HEK293 (cell line): ENCODE measurements at regions not wholly inside any gene's neighbourhood (a gene's known extent, or its start where the extent isn't known, plus 50 kb on each side); places are given as distances from the start of the nearest gene placed in this dataset.

ENCODE experiments used
- CTCF ChIA-PET: fragments of 350-600 bp; formaldehyde crosslinking; extraction: SDS; loops from one replicate; lab custom pipeline; 2021; ENCODE audit warnings: antibody characterized with exemption; lab: Yijun Ruan, JAX
- POLR2A ChIA-PET: fragments of 300-600 bp; formaldehyde crosslinking; extraction: SDS; loops from one replicate; lab custom pipeline; 2020; ENCODE audit warnings: antibody characterized with exemption, inconsistent platforms; lab: Yijun Ruan, JAX
- H3K27ac ChIP-seq: fragments of 200-500 bp; sonication (Bioruptor generic); 2 replicates; pipeline ENCODE4 v1.5.1; 2014; ENCODE audit warnings: low read depth, low read length, control low read depth, inconsistent platforms; ENCODE audit errors: extremely low read depth
- H3K36me3 ChIP-seq, 2 experiments: fragments of 200-500 bp in 1 of 2; sonication (Bioruptor generic) in 1 of 2; 1 replicate in 1 of 2; 2 replicates in 1 of 2; pipeline ENCODE4 v1.5.1; 2014 to 2017; ENCODE audit warnings: inconsistent platforms in 2 of 2, low read length in 2 of 2; ENCODE audit not compliant: control insufficient read depth in 2 of 2, insufficient read depth in 1 of 2
- H3K4me1 ChIP-seq: fragments of 200-500 bp; sonication (Bioruptor generic); 2 replicates; pipeline ENCODE4 v1.5.1; 2014; ENCODE audit warnings: mild to moderate bottlenecking, low read length, inconsistent platforms; ENCODE audit not compliant: control insufficient read depth, insufficient read depth
- H3K4me3 ChIP-seq: 2 replicates; pipeline ENCODE4 v1.5.1; 2011; ENCODE audit warnings: low read depth, mild to moderate bottlenecking, control low read depth, low read length, moderate library complexity
- H3K9me3 ChIP-seq: fragments of 200-500 bp; sonication (Bioruptor generic); 2 replicates; pipeline ENCODE4 v1.5.1; 2014; ENCODE audit warnings: low read depth, low read length, inconsistent platforms; ENCODE audit not compliant: control insufficient read depth, insufficient read depth
- GLI4 ChIP-seq: fragments of 450-650 bp; formaldehyde crosslinking; IDR thresholded peaks from 2 replicates; pipeline ENCODE4 v1.5.1; 2016; ENCODE audit warnings: missing biosample characterization, missing genetic modification characterization
- PRDM4 ChIP-seq: fragments of 450-650 bp; formaldehyde crosslinking; IDR thresholded peaks from 2 replicates; pipeline ENCODE4 v1.5.1; 2017; ENCODE audit warnings: missing biosample characterization, missing genetic modification characterization
- SALL2 ChIP-seq: fragments of 450-650 bp; formaldehyde crosslinking; IDR thresholded peaks from 2 replicates; pipeline ENCODE4 v1.5.0; 2017; ENCODE audit warnings: missing biosample characterization, mild to moderate bottlenecking, missing genetic modification characterization, borderline replicate concordance
- TCF7L2 ChIP-seq: IDR thresholded peaks from 2 replicates; pipeline ENCODE4 v1.6.1; 2011; ENCODE audit warnings: low read depth, mild to moderate bottlenecking, inconsistent platforms, low read length, moderate library complexity, borderline replicate concordance
- ZBTB7A ChIP-seq: fragments of 450-650 bp; formaldehyde crosslinking; IDR thresholded peaks from 2 replicates; pipeline ENCODE4 v1.5.1; 2016; ENCODE audit warnings: low read depth, missing biosample characterization, missing genetic modification characterization
- ZNF112 ChIP-seq: fragments of 450-650 bp; formaldehyde crosslinking; IDR thresholded peaks from 2 replicates; pipeline ENCODE4 v1.5.0; 2017; ENCODE audit warnings: missing biosample characterization, missing genetic modification characterization
- ZNF138 ChIP-seq: fragments of 450-650 bp; formaldehyde crosslinking; IDR thresholded peaks from 2 replicates; pipeline ENCODE4 v1.5.1; 2016; ENCODE audit warnings: missing biosample characterization, missing genetic modification characterization, borderline replicate concordance
- ZNF174 ChIP-seq: fragments of 450-650 bp; formaldehyde crosslinking; IDR thresholded peaks from 2 replicates; pipeline ENCODE4 v1.5.0; 2017; ENCODE audit warnings: missing biosample characterization, mild to moderate bottlenecking, missing genetic modification characterization
- ZNF19 ChIP-seq: fragments of 450-650 bp; formaldehyde crosslinking; IDR thresholded peaks from 2 replicates; pipeline ENCODE4; 2016; ENCODE audit warnings: missing biosample characterization, missing genetic modification characterization, low read depth
- ZNF274 ChIP-seq, 2 experiments: fragments of 200-500 bp in 1 of 2; fragments of 450-650 bp in 1 of 2; sonication (Bioruptor generic) in 1 of 2; formaldehyde crosslinking in 1 of 2; IDR thresholded peaks; 2 replicates each; pipeline versions ENCODE4 v1.5.1 to v1.6.1; 2014 to 2016; ENCODE audit warnings: borderline replicate concordance in 1 of 2, inconsistent platforms in 1 of 2, low read length in 1 of 2, missing biosample characterization in 1 of 2, missing genetic modification characterization in 1 of 2
- ZNF311 ChIP-seq: fragments of 450-650 bp; formaldehyde crosslinking; IDR thresholded peaks from 2 replicates; pipeline ENCODE4 v1.5.1; 2017; ENCODE audit warnings: missing biosample characterization, missing genetic modification characterization, borderline replicate concordance
- ZNF324 ChIP-seq: fragments of 450-650 bp; formaldehyde crosslinking; IDR thresholded peaks from 2 replicates; pipeline ENCODE4 v1.5.1; 2016; ENCODE audit warnings: missing biosample characterization, missing genetic modification characterization
- ZNF391 ChIP-seq: fragments of 450-650 bp; formaldehyde crosslinking; IDR thresholded peaks from 2 replicates; pipeline ENCODE4 v1.5.1; 2016; ENCODE audit warnings: low read depth, missing biosample characterization, missing genetic modification characterization, borderline replicate concordance
- ZNF549 ChIP-seq: fragments of 450-650 bp; IDR thresholded peaks from 2 replicates; pipeline ENCODE4 v1.5.1; 2018; ENCODE audit warnings: missing biosample characterization, missing genetic modification characterization, mild to moderate bottlenecking, inconsistent platforms, moderate library complexity
- ZNF600 ChIP-seq: fragments of 450-650 bp; formaldehyde crosslinking; IDR thresholded peaks from 2 replicates; pipeline ENCODE4 v1.5.1; 2016; ENCODE audit warnings: missing biosample characterization, missing genetic modification characterization
- ZNF623 ChIP-seq: fragments of 450-650 bp; formaldehyde crosslinking; IDR thresholded peaks from 2 replicates; pipeline ENCODE4 v1.5.1; 2016; ENCODE audit warnings: missing biosample characterization, missing genetic modification characterization
- ZNF645 ChIP-seq: fragments of 450-650 bp; formaldehyde crosslinking; IDR thresholded peaks from 2 replicates; pipeline ENCODE4; 2016; ENCODE audit warnings: missing biosample characterization, missing genetic modification characterization
- ZNF664 ChIP-seq: fragments of 450-650 bp; formaldehyde crosslinking; IDR thresholded peaks from 2 replicates; pipeline ENCODE4 v1.5.1; 2016; ENCODE audit warnings: missing biosample characterization, missing genetic modification characterization
- ZSCAN23 ChIP-seq: fragments of 450-650 bp; formaldehyde crosslinking; IDR thresholded peaks from 2 replicates; pipeline ENCODE4 v1.5.1; 2016; ENCODE audit warnings: missing biosample characterization, missing genetic modification characterization
- TF ChIP-seq, protein P1 (sequence below): fragments of 450-650 bp; formaldehyde crosslinking; IDR thresholded peaks from 2 replicates; pipeline ENCODE4 v1.5.0; 2017; ENCODE audit warnings: missing biosample characterization, missing genetic modification characterization, borderline replicate concordance

DNA sequence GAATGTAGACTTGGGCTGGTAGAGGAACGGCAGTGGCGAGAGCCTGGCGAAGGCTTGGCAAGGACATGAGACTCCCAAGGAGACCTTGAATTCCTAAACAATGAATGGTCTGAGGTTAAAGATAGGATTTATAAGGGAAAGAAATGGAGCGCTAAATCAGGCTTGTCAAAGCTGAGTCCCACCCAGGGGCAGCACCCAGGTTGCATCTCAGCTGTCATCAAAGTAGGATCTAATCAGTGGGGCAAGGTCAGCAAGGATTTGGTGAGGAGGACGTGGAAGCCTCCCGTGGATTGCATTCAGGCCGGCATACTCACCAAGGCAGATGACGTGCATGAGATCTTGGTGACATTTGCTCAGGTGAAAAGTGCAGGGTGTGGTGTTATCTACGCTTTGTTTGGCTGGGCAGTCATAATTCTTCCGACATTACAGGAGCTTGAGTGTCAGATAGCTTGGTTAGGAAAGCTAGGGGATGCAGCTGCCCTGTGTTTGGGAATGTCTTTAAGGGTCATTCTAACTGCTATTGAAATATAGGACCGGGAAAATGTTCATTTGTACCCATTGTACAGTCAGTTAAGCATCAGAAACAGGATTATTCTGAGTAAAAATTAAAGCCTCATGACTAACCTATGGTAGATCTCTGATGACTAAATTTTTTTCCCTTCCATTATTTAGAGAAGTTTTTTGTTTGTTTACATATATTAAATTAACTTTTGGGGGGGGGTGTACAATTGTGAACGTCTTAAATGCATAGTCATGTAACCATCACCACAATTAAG, 99.4 kb upstream of the TSC22D2 start:
- TF ChIP-seq PRDM4 (tag by site-specific recombination) = no peak
- TF ChIP-seq ZNF324 = no peak
- no peak for TF ChIP-seq ZNF311 (tag by site-specific recombination)
- no peak for TF ChIP-seq ZSCAN23 (tag by site-specific recombination)
- TF ChIP-seq ZNF274 (IDR thresholded peaks at IDR 0.05; ENCODE audit: low read length) = no peak
- no peak for TF ChIP-seq ZNF274 (tag by site-specific recombination; IDR thresholded peaks at IDR 0.05; ENCODE audit: borderline replicate concordance)
- no peak for TF ChIP-seq GLI4
- no peak for TF ChIP-seq ZNF174 (tag by site-specific recombination)
- TF ChIP-seq ZNF138 (tag by site-specific recombination) = no peak
- no peak for TF ChIP-seq ZNF391 (tag by site-specific recombination)
- no peak for TF ChIP-seq ZNF112 (tag by site-specific recombination)
- no peak for TF ChIP-seq ZNF19 (tag by site-specific recombination)
- no peaks in the 10 kb centered on the region for H3K36me3 ChIP-seq
- H3K27ac ChIP-seq = no peak overlapping the region
- CTCF ChIA-PET = interaction anchor here (0.6 kb wide), 1 partner anchor 116 kb away, joined by 3 read pairs; no protein-coding TSS in a partner anchor
- no peak overlapping the region for H3K4me3 ChIP-seq
- POLR2A ChIA-PET = interaction anchor here (0.6 kb wide), 1 partner anchor 185 kb away, joined by 7 read pairs; no protein-coding TSS in a partner anchor
- H3K4me1 ChIP-seq = no peaks in the 10 kb centered on the region
- no peaks in the 10 kb centered on the region for H3K9me3 ChIP-seq

- Histone ChIP-seq H3K9me3 (no peaks in the 10 kb centered on the region), H3K36me3 (no peaks in the 10 kb centered on the region), H3K4me1 (no peaks in the 10 kb centered on the region), H3K4me3 (no peak overlapping the region), H3K27ac (no peak overlapping the region)
- TF ChIP-seq ZNF324 (no peak), ZNF623 (tag by site-specific recombination) (no peak), ZNF600 (tag by site-specific recombination) (no peak), ZBTB7A (tag by site-specific recombination) (no peak)
- CTCF ChIA-PET = no interaction called here
- POLR2A ChIA-PET = interaction anchor here (0.6 kb wide), 1 partner anchor 186 kb away, joined by 7 read pairs; no protein-coding TSS in a partner anchor
Observed at GRCh38 chr3:150308037-150308319, 100.1 kb upstream of the TSC22D2 start.

GRCh38 chr3:150307311-150308036, 100.6 kb upstream of the TSC22D2 start:
- Histone ChIP-seq H3K27ac (no peak overlapping the region), H3K9me3 (no peaks in the 10 kb centered on the region), H3K4me1 (no peaks in the 10 kb centered on the region), H3K4me3 (no peak overlapping the region), H3K36me3 (no peaks in the 10 kb centered on the region)
- ChIA-PET CTCF (interaction anchor here (0.6 to 1.0 kb wide), 2 partner anchors 10 to 19 kb away, joined by 3 read pairs; no protein-coding TSS in a partner anchor), POLR2A (interaction anchor here (0.6 kb wide), 1 partner anchor 187 kb away, joined by 7 read pairs; no protein-coding TSS in a partner anchor)
- no peak for TF ChIP-seq ZNF549 (tag by site-specific recombination)
- TF ChIP-seq ZNF645 (tag by site-specific recombination) = no peak
- TF ChIP-seq PRDM4 (tag by site-specific recombination) = no peak
- TF ChIP-seq ZNF664 = no peak
- TF ChIP-seq, protein P1, sequence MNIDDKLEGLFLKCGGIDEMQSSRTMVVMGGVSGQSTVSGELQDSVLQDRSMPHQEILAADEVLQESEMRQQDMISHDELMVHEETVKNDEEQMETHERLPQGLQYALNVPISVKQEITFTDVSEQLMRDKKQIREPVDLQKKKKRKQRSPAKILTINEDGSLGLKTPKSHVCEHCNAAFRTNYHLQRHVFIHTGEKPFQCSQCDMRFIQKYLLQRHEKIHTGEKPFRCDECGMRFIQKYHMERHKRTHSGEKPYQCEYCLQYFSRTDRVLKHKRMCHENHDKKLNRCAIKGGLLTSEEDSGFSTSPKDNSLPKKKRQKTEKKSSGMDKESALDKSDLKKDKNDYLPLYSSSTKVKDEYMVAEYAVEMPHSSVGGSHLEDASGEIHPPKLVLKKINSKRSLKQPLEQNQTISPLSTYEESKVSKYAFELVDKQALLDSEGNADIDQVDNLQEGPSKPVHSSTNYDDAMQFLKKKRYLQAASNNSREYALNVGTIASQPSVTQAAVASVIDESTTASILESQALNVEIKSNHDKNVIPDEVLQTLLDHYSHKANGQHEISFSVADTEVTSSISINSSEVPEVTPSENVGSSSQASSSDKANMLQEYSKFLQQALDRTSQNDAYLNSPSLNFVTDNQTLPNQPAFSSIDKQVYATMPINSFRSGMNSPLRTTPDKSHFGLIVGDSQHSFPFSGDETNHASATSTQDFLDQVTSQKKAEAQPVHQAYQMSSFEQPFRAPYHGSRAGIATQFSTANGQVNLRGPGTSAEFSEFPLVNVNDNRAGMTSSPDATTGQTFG (tag by site-specific recombination) = no peak
- TF ChIP-seq SALL2 (tag by site-specific recombination) = no peak
- TF ChIP-seq TCF7L2 = no peak
